GM12875 (cell line): ENCODE measurements at regions not wholly inside any gene's neighbourhood (a gene's known extent, or its start where the extent isn't known, plus 50 kb on each side); places are given as distances from the start of the nearest gene placed in this dataset.

Experiments
- H3K4me3 ChIP-seq: one replicate; pipeline ENCODE4 v1.5.1; 2011; ENCODE audit warnings: low read depth, low read length, control low read depth
- CTCF ChIP-seq: IDR thresholded peaks from 2 replicates; pipeline ENCODE4 v1.5.1; 2011; ENCODE audit warnings: low read depth, mild to moderate bottlenecking, control low read depth, inconsistent platforms, low read length, moderate library complexity, borderline replicate concordance; ENCODE audit not compliant: insufficient read depth

- no peak overlapping the region for H3K4me3 ChIP-seq
- TF ChIP-seq CTCF, result no peak
These were observed 413.0 kb downstream of the CDH2 start for GRCh38 chr18:27763936-27764335.

GRCh38 chr18:27763341-27763740 is 413.6 kb downstream of the CDH2 start:
- no peak overlapping the region for H3K4me3 ChIP-seq
- TF ChIP-seq CTCF, result no peak

- no peak for TF ChIP-seq CTCF
- H3K4me3 ChIP-seq, result no peak overlapping the region
These were observed 414.9 kb downstream of the CDH2 start for GRCh38 chr18:27762054-27762453.

GRCh38 chr18:27752944-27753343 is 424.0 kb downstream of the CDH2 start:
- TF ChIP-seq CTCF, result no peak
- H3K4me3 ChIP-seq, result no peak overlapping the region

- TF ChIP-seq CTCF, result no peak
- no peak overlapping the region for H3K4me3 ChIP-seq
These were observed 426.0 kb downstream of the CDH2 start for GRCh38 chr18:27750923-27751322.

- H3K4me3 ChIP-seq, result no peak overlapping the region
- TF ChIP-seq CTCF, result no peak
These were observed 426.9 kb downstream of the CDH2 start for GRCh38 chr18:27750014-27750413.

GRCh38 chr18:27749194-27749593 is 427.7 kb downstream of the CDH2 start:
- H3K4me3 ChIP-seq, result no peak overlapping the region
- no peak for TF ChIP-seq CTCF
